ENCODE measurements at regions not wholly inside any gene's neighbourhood (a gene's known extent, or its start where the extent isn't known, plus 50 kb on each side); places are given as distances from the start of the nearest gene placed in this dataset.

GRCh38 chr5:121373371-121373770 lies 478.3 kb upstream of the FTMT start:
- Histone ChIP-seq H2AFZ (ENCODE audit: low read depth, low read length, severe bottlenecking) (no peak overlapping the region), H3K27ac (ENCODE audit: low read depth, low read length) (no peak overlapping the region), H3K4me3 (ENCODE audit: insufficient read depth, low read length, poor library complexity, severe bottlenecking) (no peak overlapping the region), H3K9me2 (replicated peaks; ENCODE audit: insufficient read depth, low read length) (no peaks in the 10 kb centered on the region), H3K4me2 (ENCODE audit: low read depth, low read length, poor library complexity, severe bottlenecking) (no peak overlapping the region), H3F3A (ENCODE audit: insufficient read depth) (no peaks in the 10 kb centered on the region), H3K9me3 (ENCODE audit: insufficient read depth, low read length) (no peaks in the 10 kb centered on the region), H3K36me3 (ENCODE audit: low read length) (no peaks in the 10 kb centered on the region), H3K79me2 (ENCODE audit: insufficient read depth, low read length) (no peaks in the 10 kb centered on the region), H4K20me1 (ENCODE audit: low read depth, low read length) (no peaks in the 10 kb centered on the region), H3K27me3 (ENCODE audit: low read length) (no peaks in the 10 kb centered on the region), H3K9ac (ENCODE audit: low read length) (no peak overlapping the region)
- TF ChIP-seq, protein P1, sequence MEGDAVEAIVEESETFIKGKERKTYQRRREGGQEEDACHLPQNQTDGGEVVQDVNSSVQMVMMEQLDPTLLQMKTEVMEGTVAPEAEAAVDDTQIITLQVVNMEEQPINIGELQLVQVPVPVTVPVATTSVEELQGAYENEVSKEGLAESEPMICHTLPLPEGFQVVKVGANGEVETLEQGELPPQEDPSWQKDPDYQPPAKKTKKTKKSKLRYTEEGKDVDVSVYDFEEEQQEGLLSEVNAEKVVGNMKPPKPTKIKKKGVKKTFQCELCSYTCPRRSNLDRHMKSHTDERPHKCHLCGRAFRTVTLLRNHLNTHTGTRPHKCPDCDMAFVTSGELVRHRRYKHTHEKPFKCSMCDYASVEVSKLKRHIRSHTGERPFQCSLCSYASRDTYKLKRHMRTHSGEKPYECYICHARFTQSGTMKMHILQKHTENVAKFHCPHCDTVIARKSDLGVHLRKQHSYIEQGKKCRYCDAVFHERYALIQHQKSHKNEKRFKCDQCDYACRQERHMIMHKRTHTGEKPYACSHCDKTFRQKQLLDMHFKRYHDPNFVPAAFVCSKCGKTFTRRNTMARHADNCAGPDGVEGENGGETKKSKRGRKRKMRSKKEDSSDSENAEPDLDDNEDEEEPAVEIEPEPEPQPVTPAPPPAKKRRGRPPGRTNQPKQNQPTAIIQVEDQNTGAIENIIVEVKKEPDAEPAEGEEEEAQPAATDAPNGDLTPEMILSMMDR (IDR thresholded peaks at IDR 0.05; ENCODE audit: insufficient read depth, low read length, poor library complexity, severe bottlenecking): no peak
- TF ChIP-seq EZH2phosphoT487 (conservative IDR thresholded peaks at IDR 0.05; ENCODE audit: low read length): no peak

GRCh38 chr5:121377461-121377860 lies 474.2 kb upstream of the FTMT start:
- Histone ChIP-seq H3K36me3 (ENCODE audit: low read length) (no peaks in the 10 kb centered on the region), H3K4me3 (ENCODE audit: insufficient read depth, low read length, poor library complexity, severe bottlenecking) (no peak overlapping the region), H3K27me3 (ENCODE audit: low read length) (no peaks in the 10 kb centered on the region), H4K20me1 (ENCODE audit: low read depth, low read length) (no peaks in the 10 kb centered on the region), H3K9ac (ENCODE audit: low read length) (no peak overlapping the region), H3K9me3 (ENCODE audit: insufficient read depth, low read length) (no peaks in the 10 kb centered on the region), H3K27ac (ENCODE audit: low read depth, low read length) (no peak overlapping the region), H3K9me2 (replicated peaks; ENCODE audit: insufficient read depth, low read length) (no peaks in the 10 kb centered on the region), H3K4me2 (ENCODE audit: low read depth, low read length, poor library complexity, severe bottlenecking) (no peak overlapping the region), H3K79me2 (ENCODE audit: insufficient read depth, low read length) (no peaks in the 10 kb centered on the region), H3F3A (ENCODE audit: insufficient read depth) (no peaks in the 10 kb centered on the region), H2AFZ (ENCODE audit: low read depth, low read length, severe bottlenecking) (no peak overlapping the region)
- no peak for TF ChIP-seq EZH2phosphoT487 (conservative IDR thresholded peaks at IDR 0.05; ENCODE audit: low read length)
- TF ChIP-seq, protein P1 (IDR thresholded peaks at IDR 0.05; ENCODE audit: insufficient read depth, low read length, poor library complexity, severe bottlenecking): no peak

- H3K9me3 ChIP-seq (ENCODE audit: insufficient read depth, low read length): no peaks in the 10 kb centered on the region
- H3K4me2 ChIP-seq (ENCODE audit: low read depth, low read length, poor library complexity, severe bottlenecking): no peak overlapping the region
- H3K36me3 ChIP-seq (ENCODE audit: low read length): no peaks in the 10 kb centered on the region
- no peak overlapping the region for H2AFZ ChIP-seq (ENCODE audit: low read depth, low read length, severe bottlenecking)
- H3K27ac ChIP-seq (ENCODE audit: low read depth, low read length): no peak overlapping the region
- TF ChIP-seq, protein P1 (IDR thresholded peaks at IDR 0.05; ENCODE audit: insufficient read depth, low read length, poor library complexity, severe bottlenecking): no peak
- H3K27me3 ChIP-seq (ENCODE audit: low read length): no peaks in the 10 kb centered on the region
- no peak overlapping the region for H3K9ac ChIP-seq (ENCODE audit: low read length)
- H3K9me2 ChIP-seq (replicated peaks; ENCODE audit: insufficient read depth, low read length): no peaks in the 10 kb centered on the region
- H3F3A ChIP-seq (ENCODE audit: insufficient read depth): no peaks in the 10 kb centered on the region
- H3K79me2 ChIP-seq (ENCODE audit: insufficient read depth, low read length): no peaks in the 10 kb centered on the region
- no peaks in the 10 kb centered on the region for H4K20me1 ChIP-seq (ENCODE audit: low read depth, low read length)
- no peak overlapping the region for H3K4me3 ChIP-seq (ENCODE audit: insufficient read depth, low read length, poor library complexity, severe bottlenecking)
These were observed 473.6 kb upstream of the FTMT start for GRCh38 chr5:121378046-121378445.

Measured in SU-DHL-6 (cell line).